ENCODE measurements at regions not wholly inside any gene's neighbourhood (a gene's known extent, or its start where the extent isn't known, plus 50 kb on each side); places are given as distances from the start of the nearest gene placed in this dataset.

DNA sequence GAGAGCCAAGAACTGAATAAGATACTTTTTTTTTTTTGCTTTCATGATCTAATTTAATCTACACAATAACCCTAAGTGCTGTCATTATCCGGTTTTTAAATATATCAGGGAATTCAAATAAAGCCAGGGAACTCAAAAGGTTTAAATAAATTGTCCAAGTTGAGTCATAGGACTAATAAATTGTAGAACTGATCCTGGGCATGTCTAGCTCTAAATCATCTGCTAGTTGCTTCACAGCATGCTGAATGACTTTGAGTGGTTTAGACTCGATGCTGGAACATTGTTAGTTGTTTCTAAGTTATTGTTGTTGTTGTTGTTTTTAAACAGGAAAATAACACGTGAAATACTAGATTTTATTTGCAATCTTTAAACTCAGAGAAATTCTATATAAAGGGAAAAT is 147.2 kb upstream of the HNMT start:
- H3K79me1 ChIP-seq (ENCODE audit: low read depth in 1 of 2, low read length in 2 of 2) = no peaks in the 10 kb centered on the region
- no peak overlapping the region for H3K4me3 ChIP-seq (ENCODE audit: insufficient read depth, low read depth, low read length)
- H2BK15ac ChIP-seq (ENCODE audit: low read depth, low read length) = no peak overlapping the region
- no peak overlapping the region for H2AK5ac ChIP-seq (ENCODE audit: low read depth, low read length)
- TF ChIP-seq MAZ (IDR thresholded peaks at IDR 0.05; ENCODE audit: borderline replicate concordance, low read depth, low read length) (no peak), CHD1 (IDR thresholded peaks at IDR 0.05; ENCODE audit: low read depth, low read length) (no peak), CEBPB (IDR thresholded peaks at IDR 0.05; ENCODE audit: low read depth, low read length) (no peak), RCOR1 (IDR thresholded peaks at IDR 0.05; ENCODE audit: insufficient replicate concordance, low read length) (no peak), NFE2L2 (IDR thresholded peaks at IDR 0.05; ENCODE audit: low read depth, low read length) (no peak), POLR2A (IDR thresholded peaks at IDR 0.05; ENCODE audit: low read depth, low read length) (no peak), RAD21 (IDR thresholded peaks at IDR 0.05; ENCODE audit: low read length) (no peak), USF2 (IDR thresholded peaks at IDR 0.05; ENCODE audit: low read depth, low read length) (no peak)
- H4K5ac ChIP-seq (ENCODE audit: low read depth, low read length) = no peak overlapping the region
- H3K56ac ChIP-seq (ENCODE audit: extremely low read depth, insufficient read depth, low read length) = no peak overlapping the region
- WGBS, 2 experiments (ENCODE audit: extremely low coverage in 2 of 2, insufficient read length in 1 of 2) = no CpG with 5 or more reads among the region's 3 CpGs
- no TSS peak for BruUV-seq (replicated peaks)
- DNase-seq (no peak), ATAC-seq (ENCODE audit: low read depth) (no peak)
- H4K91ac ChIP-seq (ENCODE audit: insufficient read depth, low read depth, low read length) = no peak overlapping the region
- H3K36me3 ChIP-seq (ENCODE audit: control insufficient read depth, insufficient read depth, low read length) = no peaks in the 10 kb centered on the region
- H3K9ac ChIP-seq (ENCODE audit: low read depth, low read length) = no peak overlapping the region
- no peak overlapping the region for H4K8ac ChIP-seq (ENCODE audit: low read depth in 2 of 2, low read length in 2 of 2)
- H3K4me2 ChIP-seq (ENCODE audit: low read depth, low read length) = no peak overlapping the region
- no peak overlapping the region for H2BK120ac ChIP-seq (ENCODE audit: low read depth, low read length)
- no peak overlapping the region for H2AK9ac ChIP-seq (replicated peaks; ENCODE audit: low read depth, low read length, poor library complexity)
- ChIA-PET POLR2A (ENCODE audit: unreplicated experiment) (no interaction called here), CTCF (interaction anchor here (0.7 kb wide), 1 partner anchor 1140 kb away, joined by 4 read pairs; no protein-coding TSS in a partner anchor)
- no peak overlapping the region for H3K14ac ChIP-seq (replicated peaks; ENCODE audit: low read depth, low read length)
- H3K4ac ChIP-seq (ENCODE audit: low read depth, low read length) = no peak overlapping the region
- no peaks in the 10 kb centered on the region for H3K27me3 ChIP-seq (ENCODE audit: control insufficient read depth, insufficient read depth, low read length)
- H3K4me1 ChIP-seq (ENCODE audit: control insufficient read depth, insufficient read depth, low read length) = no peaks in the 10 kb centered on the region
- no peak overlapping the region for H3K23ac ChIP-seq (ENCODE audit: low read depth, low read length)
- no peaks in the 10 kb centered on the region for H4K20me1 ChIP-seq (ENCODE audit: insufficient read depth, low read length)
- no peak overlapping the region for H2BK20ac ChIP-seq (ENCODE audit: low read depth, low read length)
- H2AFZ ChIP-seq (replicated peaks; ENCODE audit: low read length, poor library complexity) = no peak overlapping the region
- H3K9me1 ChIP-seq (ENCODE audit: insufficient read depth, low read length) = no peaks in the 10 kb centered on the region
- no peak overlapping the region for H3K18ac ChIP-seq (ENCODE audit: low read depth, low read length)
- dilution Hi-C loops (cut with HindIII; ENCODE audit: low sequenced_read_pairs, unreplicated experiment) (no loop called here), in situ Hi-C loops (cut with MboI; ENCODE audit: low sequenced_read_pairs) (no loop called here), intact Hi-C loops (cut with micrococcal nuclease) (no loop called here)
- H2BK5ac ChIP-seq (ENCODE audit: low read depth, low read length, poor library complexity, severe bottlenecking) = no peak overlapping the region
- H3K9me3 ChIP-seq (ENCODE audit: control insufficient read depth, insufficient read depth, low read length) = no peaks in the 10 kb centered on the region
- H3K27ac ChIP-seq (ENCODE audit: insufficient read depth, low read length) = no peak overlapping the region

Data from IMR-90 (cell line).